ENCODE measurements at regions not wholly inside any gene's neighbourhood (a gene's known extent, or its start where the extent isn't known, plus 50 kb on each side); places are given as distances from the start of the nearest gene placed in this dataset.

DNA sequence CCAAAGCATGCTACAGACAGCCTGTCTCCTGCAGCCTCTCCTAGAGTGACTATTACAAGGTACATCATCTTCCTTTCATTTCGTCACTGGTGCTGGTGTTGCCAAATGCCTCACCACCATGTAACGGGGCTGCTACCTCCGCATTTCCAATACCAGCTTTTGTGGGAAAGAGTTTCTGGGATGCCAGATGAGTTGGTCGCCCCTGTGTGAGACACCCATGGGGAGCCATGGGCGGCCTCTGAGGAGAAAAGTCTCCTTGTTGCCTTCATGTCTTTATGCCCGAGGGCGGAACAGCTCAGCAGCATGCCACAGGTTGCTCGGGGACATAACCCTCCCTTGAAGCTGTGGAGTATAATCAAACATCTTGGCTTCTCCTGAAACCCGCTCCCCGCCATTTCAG lies 169.6 kb downstream of the THBS2 start:
- DNase-seq (ENCODE audit: low spot score), result no peak
- TF ChIP-seq, protein P1, sequence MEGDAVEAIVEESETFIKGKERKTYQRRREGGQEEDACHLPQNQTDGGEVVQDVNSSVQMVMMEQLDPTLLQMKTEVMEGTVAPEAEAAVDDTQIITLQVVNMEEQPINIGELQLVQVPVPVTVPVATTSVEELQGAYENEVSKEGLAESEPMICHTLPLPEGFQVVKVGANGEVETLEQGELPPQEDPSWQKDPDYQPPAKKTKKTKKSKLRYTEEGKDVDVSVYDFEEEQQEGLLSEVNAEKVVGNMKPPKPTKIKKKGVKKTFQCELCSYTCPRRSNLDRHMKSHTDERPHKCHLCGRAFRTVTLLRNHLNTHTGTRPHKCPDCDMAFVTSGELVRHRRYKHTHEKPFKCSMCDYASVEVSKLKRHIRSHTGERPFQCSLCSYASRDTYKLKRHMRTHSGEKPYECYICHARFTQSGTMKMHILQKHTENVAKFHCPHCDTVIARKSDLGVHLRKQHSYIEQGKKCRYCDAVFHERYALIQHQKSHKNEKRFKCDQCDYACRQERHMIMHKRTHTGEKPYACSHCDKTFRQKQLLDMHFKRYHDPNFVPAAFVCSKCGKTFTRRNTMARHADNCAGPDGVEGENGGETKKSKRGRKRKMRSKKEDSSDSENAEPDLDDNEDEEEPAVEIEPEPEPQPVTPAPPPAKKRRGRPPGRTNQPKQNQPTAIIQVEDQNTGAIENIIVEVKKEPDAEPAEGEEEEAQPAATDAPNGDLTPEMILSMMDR (IDR thresholded peaks at IDR 0.05; ENCODE audit: extremely low read depth, insufficient read depth, missing control alignments), result no peak
- in situ Hi-C loops (cut with MboI; ENCODE audit: low pct_unique_long_range_greater_than_20kb, low sequenced_read_pairs, unreplicated experiment), result no loop called here

DNA sequence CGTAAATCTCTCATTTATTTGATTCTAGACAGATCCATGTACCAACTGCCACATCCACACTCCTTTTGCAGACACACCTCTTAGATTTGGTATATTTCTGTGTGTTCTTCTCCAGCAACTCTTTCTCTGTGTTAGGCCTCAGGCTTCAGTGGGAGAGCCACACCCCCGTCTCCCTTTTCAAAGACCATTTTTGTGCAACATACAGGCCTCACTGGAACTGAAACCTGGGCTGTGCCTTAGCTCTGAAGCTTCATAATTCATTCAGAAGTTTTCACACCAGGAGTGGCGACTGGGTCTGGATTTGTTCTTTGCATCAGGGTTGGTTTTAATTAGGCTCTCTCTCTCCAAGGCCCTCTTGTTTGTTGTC lies 170.2 kb downstream of the THBS2 start:
- TF ChIP-seq, protein P1 (IDR thresholded peaks at IDR 0.05; ENCODE audit: extremely low read depth, insufficient read depth, missing control alignments), result no peak
- in situ Hi-C loops (cut with MboI; ENCODE audit: low pct_unique_long_range_greater_than_20kb, low sequenced_read_pairs, unreplicated experiment), result no loop called here
- DNase-seq (ENCODE audit: low spot score), result no peak

GRCh38 chr6:169082817-169083507 lies 170.7 kb downstream of the THBS2 start:
- in situ Hi-C loops (cut with MboI; ENCODE audit: low pct_unique_long_range_greater_than_20kb, low sequenced_read_pairs, unreplicated experiment), result no loop called here
- TF ChIP-seq, protein P1 (IDR thresholded peaks at IDR 0.05; ENCODE audit: extremely low read depth, insufficient read depth, missing control alignments), result no peak
- DNase-seq (ENCODE audit: low spot score), result no peak

GRCh38 chr6:169082093-169082492 lies 171.6 kb downstream of the THBS2 start:
- in situ Hi-C loops (cut with MboI; ENCODE audit: low pct_unique_long_range_greater_than_20kb, low sequenced_read_pairs, unreplicated experiment), result no loop called here
- DNase-seq (ENCODE audit: low spot score), result no peak
- TF ChIP-seq, protein P1 (IDR thresholded peaks at IDR 0.05; ENCODE audit: extremely low read depth, insufficient read depth, missing control alignments), result no peak

GRCh38 chr6:169081248-169081647 lies 172.4 kb downstream of the THBS2 start:
- in situ Hi-C loops (cut with MboI; ENCODE audit: low pct_unique_long_range_greater_than_20kb, low sequenced_read_pairs, unreplicated experiment), result no loop called here
- no peak for DNase-seq (ENCODE audit: low spot score)
- TF ChIP-seq, protein P1 (IDR thresholded peaks at IDR 0.05; ENCODE audit: extremely low read depth, insufficient read depth, missing control alignments), result no peak

- in situ Hi-C loops (cut with MboI; ENCODE audit: low pct_unique_long_range_greater_than_20kb, low sequenced_read_pairs, unreplicated experiment), result no loop called here
- TF ChIP-seq, protein P1 (IDR thresholded peaks at IDR 0.05; ENCODE audit: extremely low read depth, insufficient read depth, missing control alignments), result no peak
- no peak for DNase-seq (ENCODE audit: low spot score)
Observed at GRCh38 chr6:169079650-169080049, 174.0 kb downstream of the THBS2 start.
